ENCODE measurements at regions not wholly inside any gene's neighbourhood (a gene's known extent, or its start where the extent isn't known, plus 50 kb on each side); places are given as distances from the start of the nearest gene placed in this dataset.

DNA sequence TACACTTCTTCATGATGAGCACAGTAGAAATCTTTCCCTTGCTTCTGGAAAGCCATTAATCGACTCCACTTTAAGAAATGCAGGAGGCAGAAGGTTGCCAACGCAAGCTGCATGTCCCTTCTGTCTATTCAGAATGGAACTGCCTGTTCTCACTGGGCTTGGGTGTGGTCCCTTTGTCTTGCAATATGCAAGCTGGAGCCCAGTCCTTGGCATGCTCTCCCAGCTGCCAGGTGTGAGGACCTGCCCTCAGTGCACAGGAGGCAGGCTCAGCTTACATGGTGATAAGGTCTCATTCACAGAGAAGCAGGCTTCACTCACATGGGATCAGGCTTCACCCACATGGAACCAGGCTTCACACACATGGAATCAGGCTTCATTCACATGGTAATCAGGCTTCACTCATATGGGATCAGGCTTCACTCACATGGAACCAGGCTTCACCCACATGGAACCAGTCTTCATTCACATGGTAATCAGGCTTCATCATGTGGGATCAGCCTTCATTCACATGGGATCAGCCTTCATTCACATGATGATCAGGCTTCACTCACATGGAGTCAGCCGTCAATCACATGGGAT lies 59.2 kb upstream of the USP47 start:
- no peak overlapping the region for H3K18ac ChIP-seq (ENCODE audit: low read length)
- H2AK5ac ChIP-seq (ENCODE audit: low read length): no peak overlapping the region
- no peak overlapping the region for H3K4me2 ChIP-seq (ENCODE audit: low read length)
- H2BK5ac ChIP-seq (ENCODE audit: low read length): no peak overlapping the region
- H3K36me3 ChIP-seq (ENCODE audit: control insufficient read depth, insufficient read depth, low read length): no peaks in the 10 kb centered on the region
- no peak overlapping the region for H4K5ac ChIP-seq (ENCODE audit: low read length)
- H3K4ac ChIP-seq (ENCODE audit: low read depth, low read length): no peak overlapping the region
- H3K9ac ChIP-seq (ENCODE audit: low read length): no peak overlapping the region
- no peak overlapping the region for H3K23ac ChIP-seq (ENCODE audit: low read length)
- H3K27me3 ChIP-seq (ENCODE audit: insufficient read depth, low read length, poor library complexity): no peaks in the 10 kb centered on the region
- DNase-seq: no peak
- no peak overlapping the region for H4K8ac ChIP-seq (ENCODE audit: low read depth, low read length)
- H3K4me3 ChIP-seq (ENCODE audit: low read length): no peak overlapping the region
- H3K79me2 ChIP-seq (ENCODE audit: control insufficient read depth, insufficient read depth, low read length): no peaks in the 10 kb centered on the region
- H3K4me1 ChIP-seq (ENCODE audit: control insufficient read depth, low read depth, low read length): no peaks in the 10 kb centered on the region
- WGBS (ENCODE audit: extremely low coverage, insufficient coverage, low lambda C conversion rate): no CpG with 5 or more reads among the region's 3 CpGs
- no peak overlapping the region for H3K27ac ChIP-seq (ENCODE audit: low read depth, low read length)
- H3K79me1 ChIP-seq (ENCODE audit: low read length): no peaks in the 10 kb centered on the region
- H2BK120ac ChIP-seq (ENCODE audit: low read depth, low read length): no peak overlapping the region
- no peak overlapping the region for H2BK15ac ChIP-seq (replicated peaks; ENCODE audit: low read depth)
- no peak overlapping the region for H3K56ac ChIP-seq (ENCODE audit: low read length)

DNA sequence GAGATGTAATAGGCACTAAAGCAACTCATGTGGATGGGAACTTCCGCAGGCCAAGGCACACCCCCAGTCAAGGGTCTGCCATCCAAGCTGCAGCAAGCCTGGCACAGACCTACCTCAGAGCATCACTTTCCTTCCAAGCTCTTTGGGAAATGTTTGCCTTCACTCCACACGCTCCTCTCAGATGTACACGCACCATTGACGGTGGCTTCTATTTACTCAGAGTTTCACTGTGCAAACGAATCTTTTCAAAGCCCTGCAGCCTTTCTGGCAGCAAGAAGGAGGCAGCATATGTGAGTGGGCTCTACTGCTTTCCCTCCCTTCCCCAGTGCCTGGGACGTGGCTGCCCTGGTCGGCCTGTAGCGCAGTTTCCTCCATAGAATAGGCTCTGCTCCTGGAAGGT lies 60.9 kb upstream of the USP47 start:
- no peaks in the 10 kb centered on the region for H3K36me3 ChIP-seq (ENCODE audit: control insufficient read depth, insufficient read depth, low read length)
- no peak for DNase-seq
- no peak overlapping the region for H2BK120ac ChIP-seq (ENCODE audit: low read depth, low read length)
- H3K56ac ChIP-seq (ENCODE audit: low read length): no peak overlapping the region
- H3K18ac ChIP-seq (ENCODE audit: low read length): no peak overlapping the region
- no peak overlapping the region for H2AK5ac ChIP-seq (ENCODE audit: low read length)
- no peak overlapping the region for H3K4ac ChIP-seq (ENCODE audit: low read depth, low read length)
- no peak overlapping the region for H3K4me3 ChIP-seq (ENCODE audit: low read length)
- no peaks in the 10 kb centered on the region for H3K4me1 ChIP-seq (ENCODE audit: control insufficient read depth, low read depth, low read length)
- no peaks in the 10 kb centered on the region for H3K79me2 ChIP-seq (ENCODE audit: control insufficient read depth, insufficient read depth, low read length)
- H2BK5ac ChIP-seq (ENCODE audit: low read length): no peak overlapping the region
- H2BK15ac ChIP-seq (replicated peaks; ENCODE audit: low read depth): no peak overlapping the region
- H3K4me2 ChIP-seq (ENCODE audit: low read length): no peak overlapping the region
- no peak overlapping the region for H3K23ac ChIP-seq (ENCODE audit: low read length)
- no peaks in the 10 kb centered on the region for H3K79me1 ChIP-seq (ENCODE audit: low read length)
- H4K8ac ChIP-seq (ENCODE audit: low read depth, low read length): no peak overlapping the region
- WGBS (ENCODE audit: extremely low coverage, insufficient coverage, low lambda C conversion rate): no CpG with 5 or more reads among the region's 8 CpGs
- no peak overlapping the region for H3K27ac ChIP-seq (ENCODE audit: low read depth, low read length)
- no peak overlapping the region for H4K5ac ChIP-seq (ENCODE audit: low read length)
- no peak overlapping the region for H3K9ac ChIP-seq (ENCODE audit: low read length)
- H3K27me3 ChIP-seq (ENCODE audit: insufficient read depth, low read length, poor library complexity): no peaks in the 10 kb centered on the region

- no peak overlapping the region for H3K4me3 ChIP-seq (ENCODE audit: low read length)
Measured at GRCh38 chr11:11779975-11780374, 61.8 kb upstream of the USP47 start.

DNA sequence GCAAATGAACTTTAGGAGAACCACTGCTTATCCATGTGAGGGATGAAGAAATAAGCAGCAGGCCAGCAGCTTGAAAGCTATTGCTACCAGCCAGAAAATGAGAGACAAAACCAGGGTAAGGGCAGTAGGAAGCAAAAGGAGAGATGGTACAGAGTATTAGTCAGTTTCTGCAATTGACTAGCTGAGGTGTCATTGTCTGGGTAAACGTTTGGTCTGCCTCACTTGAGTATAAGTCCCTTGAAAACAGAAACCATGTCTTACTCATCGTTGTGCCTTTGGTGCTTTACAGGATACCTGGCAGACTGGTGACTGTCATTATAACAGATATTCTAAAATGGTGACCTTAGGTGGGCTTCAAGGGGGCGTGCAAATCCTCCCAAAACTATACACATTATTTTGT lies 63.9 kb upstream of the USP47 start:
- H3K18ac ChIP-seq (ENCODE audit: low read length): no peak overlapping the region
- H4K8ac ChIP-seq (ENCODE audit: low read depth, low read length): no peak overlapping the region
- H2BK15ac ChIP-seq (replicated peaks; ENCODE audit: low read depth): no peak overlapping the region
- H3K79me1 ChIP-seq (ENCODE audit: low read length): no peaks in the 10 kb centered on the region
- H3K36me3 ChIP-seq (ENCODE audit: control insufficient read depth, insufficient read depth, low read length): no peaks in the 10 kb centered on the region
- no peak overlapping the region for H3K23ac ChIP-seq (ENCODE audit: low read length)
- no peak overlapping the region for H3K4me2 ChIP-seq (ENCODE audit: low read length)
- no peaks in the 10 kb centered on the region for H3K27me3 ChIP-seq (ENCODE audit: insufficient read depth, low read length, poor library complexity)
- H4K5ac ChIP-seq (ENCODE audit: low read length): no peak overlapping the region
- no peak overlapping the region for H2BK120ac ChIP-seq (ENCODE audit: low read depth, low read length)
- DNase-seq: no peak
- H3K4me3 ChIP-seq (ENCODE audit: low read length): no peak overlapping the region
- no CpG with 5 or more reads among the region's 3 CpGs for WGBS (ENCODE audit: extremely low coverage, insufficient coverage, low lambda C conversion rate)
- H3K4me1 ChIP-seq (ENCODE audit: control insufficient read depth, low read depth, low read length): no peaks in the 10 kb centered on the region
- no peak overlapping the region for H3K56ac ChIP-seq (ENCODE audit: low read length)
- no peak overlapping the region for H3K27ac ChIP-seq (ENCODE audit: low read depth, low read length)
- no peak overlapping the region for H2BK5ac ChIP-seq (ENCODE audit: low read length)
- no peak overlapping the region for H3K4ac ChIP-seq (ENCODE audit: low read depth, low read length)
- H3K9ac ChIP-seq (ENCODE audit: low read length): no peak overlapping the region
- H3K79me2 ChIP-seq (ENCODE audit: control insufficient read depth, insufficient read depth, low read length): no peaks in the 10 kb centered on the region
- no peak overlapping the region for H2AK5ac ChIP-seq (ENCODE audit: low read length)

More at GRCh38 chr11:11779975-11780374, 61.8 kb upstream of the USP47 start:
- Histone ChIP-seq H2AK5ac (ENCODE audit: low read length) (no peak overlapping the region), H3K79me1 (ENCODE audit: low read length) (no peaks in the 10 kb centered on the region), H3K27me3 (ENCODE audit: insufficient read depth, low read length, poor library complexity) (no peaks in the 10 kb centered on the region), H3K4ac (ENCODE audit: low read depth, low read length) (no peak overlapping the region), H4K5ac (ENCODE audit: low read length) (no peak overlapping the region), H3K4me2 (ENCODE audit: low read length) (no peak overlapping the region), H2BK120ac (ENCODE audit: low read depth, low read length) (no peak overlapping the region), H3K18ac (ENCODE audit: low read length) (no peak overlapping the region), H4K8ac (ENCODE audit: low read depth, low read length) (no peak overlapping the region), H3K4me1 (ENCODE audit: control insufficient read depth, low read depth, low read length) (no peaks in the 10 kb centered on the region), H2BK5ac (ENCODE audit: low read length) (no peak overlapping the region), H3K23ac (ENCODE audit: low read length) (no peak overlapping the region), H2BK15ac (replicated peaks; ENCODE audit: low read depth) (no peak overlapping the region), H3K9ac (ENCODE audit: low read length) (no peak overlapping the region), H3K79me2 (ENCODE audit: control insufficient read depth, insufficient read depth, low read length) (no peaks in the 10 kb centered on the region), H3K27ac (ENCODE audit: low read depth, low read length) (no peak overlapping the region), H3K56ac (ENCODE audit: low read length) (no peak overlapping the region), H3K36me3 (ENCODE audit: control insufficient read depth, insufficient read depth, low read length) (no peaks in the 10 kb centered on the region)
- WGBS (ENCODE audit: extremely low coverage, insufficient coverage, low lambda C conversion rate): no CpG with 5 or more reads among the region's 2 CpGs
- no peak for DNase-seq

DNA sequence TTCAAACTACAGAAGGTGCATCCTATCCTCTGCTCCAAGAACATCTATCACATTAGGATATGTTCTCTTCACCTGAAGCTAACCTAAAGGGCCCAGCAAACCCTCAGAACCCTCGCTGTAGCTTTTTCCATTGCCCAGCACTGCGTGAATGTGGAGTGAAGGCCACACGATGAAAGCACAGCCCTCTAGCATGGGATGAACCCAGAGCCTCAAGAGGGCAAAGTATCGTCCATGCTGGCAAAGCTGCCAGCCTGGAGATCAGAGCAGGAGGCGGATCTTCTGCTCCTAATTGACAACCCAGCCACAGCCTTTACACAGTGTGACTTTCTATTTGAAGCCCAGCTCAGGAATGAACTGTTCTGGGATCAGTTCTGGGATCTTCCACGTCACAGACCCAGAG lies 65.1 kb upstream of the USP47 start:
- Histone ChIP-seq H3K4me3 (ENCODE audit: low read length) (no peak overlapping the region), H3K18ac (ENCODE audit: low read length) (no peak overlapping the region), H4K5ac (ENCODE audit: low read length) (no peak overlapping the region), H3K27ac (ENCODE audit: low read depth, low read length) (no peak overlapping the region), H3K56ac (ENCODE audit: low read length) (no peak overlapping the region), H4K8ac (ENCODE audit: low read depth, low read length) (no peak overlapping the region), H2BK5ac (ENCODE audit: low read length) (no peak overlapping the region), H3K36me3 (ENCODE audit: control insufficient read depth, insufficient read depth, low read length) (no peaks in the 10 kb centered on the region), H3K23ac (ENCODE audit: low read length) (no peak overlapping the region), H2BK15ac (replicated peaks; ENCODE audit: low read depth) (no peak overlapping the region), H3K4me2 (ENCODE audit: low read length) (no peak overlapping the region), H3K4ac (ENCODE audit: low read depth, low read length) (no peak overlapping the region), H3K9ac (ENCODE audit: low read length) (no peak overlapping the region), H2AK5ac (ENCODE audit: low read length) (no peak overlapping the region), H3K79me2 (ENCODE audit: control insufficient read depth, insufficient read depth, low read length) (no peaks in the 10 kb centered on the region), H2BK120ac (ENCODE audit: low read depth, low read length) (no peak overlapping the region), H3K27me3 (ENCODE audit: insufficient read depth, low read length, poor library complexity) (no peaks in the 10 kb centered on the region), H3K4me1 (ENCODE audit: control insufficient read depth, low read depth, low read length) (no peaks in the 10 kb centered on the region), H3K79me1 (ENCODE audit: low read length) (no peaks in the 10 kb centered on the region)
- no CpG with 5 or more reads among the region's 6 CpGs for WGBS (ENCODE audit: extremely low coverage, insufficient coverage, low lambda C conversion rate)
- DNase-seq: no peak

- H4K8ac ChIP-seq (ENCODE audit: low read depth, low read length): no peak overlapping the region
- H3K23ac ChIP-seq (ENCODE audit: low read length): no peak overlapping the region
- no peak overlapping the region for H3K4ac ChIP-seq (ENCODE audit: low read depth, low read length)
- H3K79me1 ChIP-seq (ENCODE audit: low read length): no peaks in the 10 kb centered on the region
- no peaks in the 10 kb centered on the region for H3K36me3 ChIP-seq (ENCODE audit: control insufficient read depth, insufficient read depth, low read length)
- H3K27ac ChIP-seq (ENCODE audit: low read depth, low read length): no peak overlapping the region
- no peak overlapping the region for H2BK120ac ChIP-seq (ENCODE audit: low read depth, low read length)
- no peaks in the 10 kb centered on the region for H3K79me2 ChIP-seq (ENCODE audit: control insufficient read depth, insufficient read depth, low read length)
- no peak overlapping the region for H3K9ac ChIP-seq (ENCODE audit: low read length)
- no peak overlapping the region for H3K4me3 ChIP-seq (ENCODE audit: low read length)
- no peaks in the 10 kb centered on the region for H3K4me1 ChIP-seq (ENCODE audit: control insufficient read depth, low read depth, low read length)
- H3K4me2 ChIP-seq (ENCODE audit: low read length): no peak overlapping the region
- H2BK5ac ChIP-seq (ENCODE audit: low read length): no peak overlapping the region
- no peaks in the 10 kb centered on the region for H3K27me3 ChIP-seq (ENCODE audit: insufficient read depth, low read length, poor library complexity)
- no peak overlapping the region for H3K18ac ChIP-seq (ENCODE audit: low read length)
- WGBS (ENCODE audit: extremely low coverage, insufficient coverage, low lambda C conversion rate): no CpG with 5 or more reads among the region's 2 CpGs
- H2AK5ac ChIP-seq (ENCODE audit: low read length): no peak overlapping the region
- no peak overlapping the region for H4K5ac ChIP-seq (ENCODE audit: low read length)
- DNase-seq: no peak
- no peak overlapping the region for H3K56ac ChIP-seq (ENCODE audit: low read length)
- H2BK15ac ChIP-seq (replicated peaks; ENCODE audit: low read depth): no peak overlapping the region
Measured at GRCh38 chr11:11774928-11775327, 66.8 kb upstream of the USP47 start.
